HEK293T (cell line): ENCODE measurements at regions not wholly inside any gene's neighbourhood (a gene's known extent, or its start where the extent isn't known, plus 50 kb on each side); places are given as distances from the start of the nearest gene placed in this dataset.

Experiments
- ELF4 ChIP-seq: fragments of 450-650 bp; IDR thresholded peaks from 2 replicates; pipeline ENCODE4 v1.6.1; 2017; ENCODE audit warnings: antibody characterized with exemption
- FOXA1 ChIP-seq: fragments of 450-650 bp; IDR thresholded peaks from 2 replicates; pipeline ENCODE4 v1.6.1; 2016; ENCODE audit warnings: mild to moderate bottlenecking
- PKNOX1 ChIP-seq: fragments of 450-650 bp; IDR thresholded peaks from 2 replicates; pipeline ENCODE4 v1.6.1; 2016
- ZNF384 ChIP-seq: fragments of 450-650 bp; IDR thresholded peaks from 2 replicates; pipeline ENCODE4 v1.6.1; 2016

DNA sequence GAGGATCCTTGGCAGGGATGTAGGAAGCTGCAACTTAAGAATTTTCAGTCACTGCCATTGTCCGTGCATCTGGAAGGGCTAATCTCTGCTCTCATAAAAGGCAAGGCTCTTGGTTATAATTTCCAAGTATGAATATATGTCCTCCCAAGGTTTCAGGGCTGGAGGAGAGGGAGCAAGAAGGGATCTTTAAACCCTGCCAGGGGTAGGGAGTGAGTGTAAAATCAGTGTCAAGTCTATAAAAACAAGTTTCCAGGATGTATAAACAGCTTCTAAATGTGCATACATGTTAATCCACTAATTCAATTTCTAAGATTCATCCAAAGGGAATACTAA, 110.2 kb upstream of the CYRIA start:
- TF ChIP-seq ELF4 (no peak), FOXA1 (no peak), ZNF384 (no peak), PKNOX1 (no peak)
